ENCODE measurements at regions not wholly inside any gene's neighbourhood (a gene's known extent, or its start where the extent isn't known, plus 50 kb on each side); places are given as distances from the start of the nearest gene placed in this dataset.

- Mint-ChIP-seq H3K9me3 (peaks cover 25% of the 10 kb centered on the region), H3K36me3 (ENCODE audit: low read depth) (no peaks in the 10 kb centered on the region), H3K27me3 (no peaks in the 10 kb centered on the region), H3K4me1 (ENCODE audit: low read depth) (no peaks in the 10 kb centered on the region), H3K27ac (no peak overlapping the region), H3K4me3 (no peak overlapping the region)
- POLR2A ChIA-PET: no interaction called here
- CTCF ChIA-PET: no interaction called here
- ATAC-seq (no peak), DNase-seq (no peak)
- intact Hi-C loops (cut with micrococcal nuclease): no loop called here
- no peak for TF ChIP-seq CTCF (IDR thresholded peaks at IDR 0.05)
Measured at GRCh38 chr7:46256870-46257661, 336.0 kb upstream of the IGFBP3 start.

GRCh38 chr7:46253520-46253919 lies 332.4 kb upstream of the IGFBP3 start:
- Mint-ChIP-seq H3K27ac (no peak overlapping the region), H3K4me3 (no peak overlapping the region)
- POLR2A ChIA-PET: no interaction called here

GRCh38 chr7:46247664-46248063 lies 326.6 kb upstream of the IGFBP3 start:
- POLR2A ChIA-PET: no interaction called here
- no peaks in the 10 kb centered on the region for H3K4me1 Mint-ChIP-seq (ENCODE audit: low read depth)
- ATAC-seq: no peak
- peaks cover 3% of the 10 kb centered on the region for H3K9me3 Mint-ChIP-seq
- no peak for TF ChIP-seq CTCF (IDR thresholded peaks at IDR 0.05)
- no peak overlapping the region for H3K27ac Mint-ChIP-seq
- no peak overlapping the region for H3K4me3 Mint-ChIP-seq
- CTCF ChIA-PET: no interaction called here
- no peaks in the 10 kb centered on the region for H3K36me3 Mint-ChIP-seq (ENCODE audit: low read depth)
- no peak for DNase-seq
- intact Hi-C loops (cut with micrococcal nuclease): no loop called here
- peaks cover 4% of the 10 kb centered on the region for H3K27me3 Mint-ChIP-seq

More at GRCh38 chr7:46253520-46253919, 332.4 kb upstream of the IGFBP3 start:
- Mint-ChIP-seq H3K4me1 (ENCODE audit: low read depth) (no peaks in the 10 kb centered on the region), H3K36me3 (ENCODE audit: low read depth) (no peaks in the 10 kb centered on the region), H3K9me3 (peaks cover 2% of the 10 kb centered on the region), H3K27me3 (no peaks in the 10 kb centered on the region)
- no peak for TF ChIP-seq CTCF (IDR thresholded peaks at IDR 0.05)
- CTCF ChIA-PET: no interaction called here
- intact Hi-C loops (cut with micrococcal nuclease): no loop called here
- ATAC-seq (no peak), DNase-seq (no peak)

GRCh38 chr7:46245586-46246111 lies 324.6 kb upstream of the IGFBP3 start:
- ATAC-seq (no peak), DNase-seq (no peak)
- H3K4me3 Mint-ChIP-seq: no peak overlapping the region
- H3K9me3 Mint-ChIP-seq: peaks cover 3% of the 10 kb centered on the region
- CTCF ChIA-PET: no interaction called here
- intact Hi-C loops (cut with micrococcal nuclease): no loop called here
- H3K36me3 Mint-ChIP-seq (ENCODE audit: low read depth): no peaks in the 10 kb centered on the region
- POLR2A ChIA-PET: no interaction called here
- TF ChIP-seq CTCF (IDR thresholded peaks at IDR 0.05): no peak
- H3K27ac Mint-ChIP-seq: no peak overlapping the region
- H3K4me1 Mint-ChIP-seq (ENCODE audit: low read depth): no peaks in the 10 kb centered on the region
- peaks cover 4% of the 10 kb centered on the region for H3K27me3 Mint-ChIP-seq

GRCh38 chr7:46244757-46245156 lies 323.7 kb upstream of the IGFBP3 start:
- Mint-ChIP-seq H3K27ac (no peak overlapping the region), H3K4me3 (no peak overlapping the region), H3K27me3 (peaks cover 4% of the 10 kb centered on the region), H3K9me3 (peaks cover 3% of the 10 kb centered on the region), H3K36me3 (ENCODE audit: low read depth) (no peaks in the 10 kb centered on the region), H3K4me1 (ENCODE audit: low read depth) (no peaks in the 10 kb centered on the region)
- intact Hi-C loops (cut with micrococcal nuclease): no loop called here
- DNase-seq (no peak), ATAC-seq (no peak)
- no peak for TF ChIP-seq CTCF (IDR thresholded peaks at IDR 0.05)
- POLR2A ChIA-PET: no interaction called here
- CTCF ChIA-PET: no interaction called here
